ENCODE measurements at regions not wholly inside any gene's neighbourhood (a gene's known extent, or its start where the extent isn't known, plus 50 kb on each side); places are given as distances from the start of the nearest gene placed in this dataset.

DNA sequence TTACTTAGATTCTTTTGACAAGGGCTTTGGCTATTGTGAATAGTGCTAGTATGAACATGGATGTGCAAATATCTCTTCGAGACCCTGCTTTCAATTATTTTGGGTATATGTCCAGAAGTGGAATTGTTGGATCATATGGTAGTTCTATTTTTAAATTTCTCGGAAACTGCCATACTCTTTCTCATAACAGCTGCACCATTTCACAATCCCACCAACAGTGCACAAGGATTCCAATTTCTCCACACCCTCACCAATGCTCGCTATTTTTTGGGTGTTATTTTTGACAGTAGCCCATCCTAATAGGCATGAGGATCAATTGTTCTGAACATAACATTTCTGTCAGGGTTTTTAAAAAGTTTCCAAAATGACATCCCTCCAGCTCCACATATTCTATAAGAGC lies 69.2 kb upstream of the ESR1 start:
- Histone ChIP-seq H3K4ac (ENCODE audit: low read depth, low read length) (no peak overlapping the region), H3K4me3 (ENCODE audit: low read depth, low read length) (no peak overlapping the region), H2BK12ac (ENCODE audit: low read length) (no peak overlapping the region), H3K18ac (ENCODE audit: low read length) (no peak overlapping the region), H3K79me1 (ENCODE audit: low read length) (no peaks in the 10 kb centered on the region), H2BK120ac (ENCODE audit: insufficient read depth, low read length, poor library complexity) (no peak overlapping the region), H3K4me1 (ENCODE audit: control insufficient read depth in 1 of 2, insufficient read depth in 2 of 2, low read length in 2 of 2) (no peaks in the 10 kb centered on the region), H3K9me3 (ENCODE audit: insufficient read depth, low read depth, low read length) (no peaks in the 10 kb centered on the region), H3K79me2 (ENCODE audit: control insufficient read depth, insufficient read depth, low read length, poor library complexity) (no peaks in the 10 kb centered on the region), H3K27me3 (ENCODE audit: insufficient read depth, low read length) (no peaks in the 10 kb centered on the region), H2AFZ (ENCODE audit: insufficient read depth, low read length, poor library complexity) (no peak overlapping the region), H3K27ac (ENCODE audit: low read depth, low read length) (no peak overlapping the region), H3K14ac (ENCODE audit: low read length) (no peak overlapping the region), H4K8ac (ENCODE audit: low read depth, low read length) (no peak overlapping the region), H2BK5ac (ENCODE audit: low read depth, low read length, poor library complexity) (no peak overlapping the region), H3K23ac (ENCODE audit: low read length) (no peak overlapping the region), H3K9ac (ENCODE audit: low read length) (no peak overlapping the region), H2AK5ac (ENCODE audit: low read length) (no peak overlapping the region), H3K36me3 (ENCODE audit: control insufficient read depth in 1 of 2, insufficient read depth in 2 of 2, low read length in 2 of 2) (no peaks in the 10 kb centered on the region), H3K4me2 (ENCODE audit: low read length) (no peak overlapping the region), H4K91ac (ENCODE audit: low read depth, low read length) (no peak overlapping the region), H4K12ac (ENCODE audit: low read depth, low read length) (no peak overlapping the region)
- DNase-seq = no peak
- WGBS (ENCODE audit: extremely low coverage, insufficient coverage, insufficient read length) = no CpG with 5 or more reads among the region's 3 CpGs

- no peak overlapping the region for H2BK120ac ChIP-seq (ENCODE audit: insufficient read depth, low read length, poor library complexity)
- H3K4ac ChIP-seq (ENCODE audit: low read depth, low read length) = no peak overlapping the region
Measured at GRCh38 chr6:151738960-151739359, 68.5 kb upstream of the ESR1 start.

GRCh38 chr6:151740820-151741219 lies 66.7 kb upstream of the ESR1 start:
- Histone ChIP-seq H3K23ac (ENCODE audit: low read length) (no peak overlapping the region), H2AK5ac (ENCODE audit: low read length) (no peak overlapping the region), H3K36me3 (ENCODE audit: control insufficient read depth in 1 of 2, insufficient read depth in 2 of 2, low read length in 2 of 2) (no peaks in the 10 kb centered on the region), H3K18ac (ENCODE audit: low read length) (no peak overlapping the region), H3K79me1 (ENCODE audit: low read length) (no peaks in the 10 kb centered on the region), H3K4me2 (ENCODE audit: low read length) (no peak overlapping the region), H3K9me3 (ENCODE audit: insufficient read depth, low read depth, low read length) (no peaks in the 10 kb centered on the region), H3K4me3 (ENCODE audit: low read depth, low read length) (no peak overlapping the region), H3K79me2 (ENCODE audit: control insufficient read depth, insufficient read depth, low read length, poor library complexity) (no peaks in the 10 kb centered on the region), H2BK120ac (ENCODE audit: insufficient read depth, low read length, poor library complexity) (no peak overlapping the region), H2BK12ac (ENCODE audit: low read length) (no peak overlapping the region), H4K12ac (ENCODE audit: low read depth, low read length) (no peak overlapping the region), H3K27ac (ENCODE audit: low read depth, low read length) (no peak overlapping the region), H3K4me1 (ENCODE audit: control insufficient read depth in 1 of 2, insufficient read depth in 2 of 2, low read length in 2 of 2) (no peaks in the 10 kb centered on the region), H3K9ac (ENCODE audit: low read length) (no peak overlapping the region), H3K27me3 (ENCODE audit: insufficient read depth, low read length) (no peaks in the 10 kb centered on the region), H3K4ac (ENCODE audit: low read depth, low read length) (no peak overlapping the region), H4K91ac (ENCODE audit: low read depth, low read length) (no peak overlapping the region), H2BK5ac (ENCODE audit: low read depth, low read length, poor library complexity) (no peak overlapping the region), H2AFZ (ENCODE audit: insufficient read depth, low read length, poor library complexity) (no peak overlapping the region), H3K14ac (ENCODE audit: low read length) (no peak overlapping the region), H4K8ac (ENCODE audit: low read depth, low read length) (no peak overlapping the region)
- WGBS (ENCODE audit: extremely low coverage, insufficient coverage, insufficient read length) = no CpG with 5 or more reads among the region's 4 CpGs
- no peak for DNase-seq

More at GRCh38 chr6:151738960-151739359, 68.5 kb upstream of the ESR1 start:
- Histone ChIP-seq H3K4me1 (ENCODE audit: control insufficient read depth in 1 of 2, insufficient read depth in 2 of 2, low read length in 2 of 2) (no peaks in the 10 kb centered on the region), H3K27ac (ENCODE audit: low read depth, low read length) (no peak overlapping the region), H3K9ac (ENCODE audit: low read length) (no peak overlapping the region), H2BK12ac (ENCODE audit: low read length) (no peak overlapping the region), H4K91ac (ENCODE audit: low read depth, low read length) (no peak overlapping the region), H3K18ac (ENCODE audit: low read length) (no peak overlapping the region), H3K4me2 (ENCODE audit: low read length) (no peak overlapping the region), H3K23ac (ENCODE audit: low read length) (no peak overlapping the region), H4K8ac (ENCODE audit: low read depth, low read length) (no peak overlapping the region), H3K4me3 (ENCODE audit: low read depth, low read length) (no peak overlapping the region), H3K36me3 (ENCODE audit: control insufficient read depth in 1 of 2, insufficient read depth in 2 of 2, low read length in 2 of 2) (no peaks in the 10 kb centered on the region), H3K9me3 (ENCODE audit: insufficient read depth, low read depth, low read length) (no peaks in the 10 kb centered on the region), H3K79me1 (ENCODE audit: low read length) (no peaks in the 10 kb centered on the region), H3K79me2 (ENCODE audit: control insufficient read depth, insufficient read depth, low read length, poor library complexity) (no peaks in the 10 kb centered on the region), H2BK5ac (ENCODE audit: low read depth, low read length, poor library complexity) (no peak overlapping the region), H4K12ac (ENCODE audit: low read depth, low read length) (no peak overlapping the region), H2AK5ac (ENCODE audit: low read length) (no peak overlapping the region), H3K14ac (ENCODE audit: low read length) (no peak overlapping the region), H3K27me3 (ENCODE audit: insufficient read depth, low read length) (no peaks in the 10 kb centered on the region), H2AFZ (ENCODE audit: insufficient read depth, low read length, poor library complexity) (no peak overlapping the region)
- no CpG with 5 or more reads among the region's 1 CpG for WGBS (ENCODE audit: extremely low coverage, insufficient coverage, insufficient read length)
- peak in 1 of 2 donors; percentile 3 for DNase-seq

DNA sequence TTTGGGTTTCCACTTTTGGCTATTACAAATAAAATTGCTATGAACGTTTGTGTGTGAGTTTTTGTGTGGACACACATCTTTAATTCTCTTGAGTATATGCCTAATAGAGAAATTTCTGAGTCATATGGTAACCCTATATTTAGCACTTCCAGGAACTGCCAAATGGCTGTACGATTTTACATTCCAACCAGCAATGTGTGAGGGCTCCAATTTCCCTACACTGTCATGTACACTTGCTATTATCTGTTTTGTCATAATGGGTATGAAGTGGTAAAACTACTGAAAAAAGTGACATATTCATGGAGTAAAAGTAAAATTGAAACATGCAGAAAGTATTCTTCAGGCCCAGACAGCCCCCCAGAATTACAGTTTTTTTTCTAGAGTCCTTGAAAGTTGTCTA lies 59.6 kb upstream of the ESR1 start:
- Histone ChIP-seq H2BK12ac (ENCODE audit: low read length) (no peak overlapping the region), H3K79me1 (ENCODE audit: low read length) (no peaks in the 10 kb centered on the region), H3K4ac (ENCODE audit: low read depth, low read length) (no peak overlapping the region), H3K27me3 (ENCODE audit: insufficient read depth, low read length) (no peaks in the 10 kb centered on the region), H3K18ac (ENCODE audit: low read length) (no peak overlapping the region), H3K79me2 (ENCODE audit: control insufficient read depth, insufficient read depth, low read length, poor library complexity) (no peaks in the 10 kb centered on the region), H3K9me3 (ENCODE audit: insufficient read depth, low read depth, low read length) (no peaks in the 10 kb centered on the region), H2AFZ (ENCODE audit: insufficient read depth, low read length, poor library complexity) (no peak overlapping the region), H2AK5ac (ENCODE audit: low read length) (no peak overlapping the region), H3K27ac (ENCODE audit: low read depth, low read length) (no peak overlapping the region), H3K4me3 (ENCODE audit: low read depth, low read length) (no peak overlapping the region), H3K4me1 (ENCODE audit: control insufficient read depth in 1 of 2, insufficient read depth in 2 of 2, low read length in 2 of 2) (no peaks in the 10 kb centered on the region), H3K23ac (ENCODE audit: low read length) (no peak overlapping the region), H2BK5ac (ENCODE audit: low read depth, low read length, poor library complexity) (no peak overlapping the region), H3K4me2 (ENCODE audit: low read length) (no peak overlapping the region), H3K14ac (ENCODE audit: low read length) (no peak overlapping the region), H3K36me3 (ENCODE audit: control insufficient read depth in 1 of 2, insufficient read depth in 2 of 2, low read length in 2 of 2) (no peaks in the 10 kb centered on the region), H4K8ac (ENCODE audit: low read depth, low read length) (no peak overlapping the region), H4K91ac (ENCODE audit: low read depth, low read length) (no peak overlapping the region), H2BK120ac (ENCODE audit: insufficient read depth, low read length, poor library complexity) (no peak overlapping the region), H4K12ac (ENCODE audit: low read depth, low read length) (no peak overlapping the region), H3K9ac (ENCODE audit: low read length) (no peak overlapping the region)
- DNase-seq = no peak
- WGBS (ENCODE audit: extremely low coverage, insufficient coverage, insufficient read length) = no CpG with 5 or more reads among the region's 2 CpGs
